ENCODE measurements at regions not wholly inside any gene's neighbourhood (a gene's known extent, or its start where the extent isn't known, plus 50 kb on each side); places are given as distances from the start of the nearest gene placed in this dataset.

DNA sequence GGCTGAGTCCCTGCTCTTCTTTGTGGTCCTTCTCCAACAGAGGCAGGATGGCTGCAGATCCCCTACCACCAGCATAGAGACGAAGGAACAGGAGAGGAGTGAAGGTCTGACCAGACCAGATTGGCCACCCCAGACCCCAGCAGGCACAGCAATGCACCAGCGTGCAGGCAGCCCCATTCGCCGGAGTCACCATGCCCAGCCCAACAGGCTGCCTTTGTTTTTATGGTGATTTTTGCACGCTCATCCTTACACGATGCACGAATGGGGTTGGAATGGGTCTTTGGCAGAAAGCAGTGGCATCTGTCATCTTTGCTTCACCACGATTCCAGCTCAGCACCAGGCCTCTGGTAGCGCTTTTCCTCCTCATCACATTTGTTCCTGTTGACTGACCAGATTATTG, 427.6 kb downstream of the INHBA start:
- Histone ChIP-seq H3K27me3 (ENCODE audit: low read depth) (no peaks in the 10 kb centered on the region), H3K27ac (no peak overlapping the region), H3K36me3 (no peaks in the 10 kb centered on the region), H3K4me3 (no peak overlapping the region), H3K9me3 (no peaks in the 10 kb centered on the region), H3K4me1 (no peaks in the 10 kb centered on the region)
- TF ChIP-seq CTCF (IDR thresholded peaks at IDR 0.05) = no peak
- DNase-seq (no peak), ATAC-seq (no peak)
- intact Hi-C loops (cut with DNase I) = no loop called here

DNA sequence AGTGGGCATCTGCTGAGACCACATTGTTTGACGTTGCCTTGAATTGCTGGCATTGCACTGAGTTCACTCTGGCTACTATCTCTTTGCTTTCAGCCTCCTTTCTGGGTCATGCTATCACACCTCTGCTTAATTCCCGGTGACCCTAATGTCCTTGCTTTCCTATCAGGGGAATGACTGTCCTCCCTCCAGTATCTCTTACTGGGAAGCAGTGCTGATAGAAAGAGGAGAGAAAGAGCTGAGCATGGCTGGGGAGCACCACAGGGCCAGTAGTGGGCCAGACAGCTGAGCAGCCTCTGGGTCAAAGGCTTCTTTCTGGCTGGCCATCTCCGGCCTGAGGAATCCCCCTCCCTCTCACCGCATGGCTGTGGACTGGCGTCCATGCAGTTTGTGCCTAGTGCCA, 428.7 kb downstream of the INHBA start:
- no peak for ATAC-seq

GRCh38 chr7:41272664-41273063, 430.2 kb downstream of the INHBA start:
- H3K9me3 ChIP-seq = no peaks in the 10 kb centered on the region
- ATAC-seq (no peak), DNase-seq (no peak)
- H3K27ac ChIP-seq = no peak overlapping the region
- no peak overlapping the region for H3K4me3 ChIP-seq
- no peaks in the 10 kb centered on the region for H3K27me3 ChIP-seq (ENCODE audit: low read depth)
- intact Hi-C loops (cut with DNase I) = no loop called here
- no peak for TF ChIP-seq CTCF (IDR thresholded peaks at IDR 0.05)
- H3K4me1 ChIP-seq = no peaks in the 10 kb centered on the region
- no peaks in the 10 kb centered on the region for H3K36me3 ChIP-seq

More for the DNA sequence above, 428.7 kb downstream of the INHBA start:
- H3K9me3 ChIP-seq = no peaks in the 10 kb centered on the region
- intact Hi-C loops (cut with DNase I) = no loop called here
- no peak overlapping the region for H3K27ac ChIP-seq
- no peak for TF ChIP-seq CTCF (IDR thresholded peaks at IDR 0.05)
- DNase-seq = no peak
- H3K4me3 ChIP-seq = no peak overlapping the region
- H3K27me3 ChIP-seq (ENCODE audit: low read depth) = no peaks in the 10 kb centered on the region
- H3K36me3 ChIP-seq = no peaks in the 10 kb centered on the region
- no peaks in the 10 kb centered on the region for H3K4me1 ChIP-seq

DNA sequence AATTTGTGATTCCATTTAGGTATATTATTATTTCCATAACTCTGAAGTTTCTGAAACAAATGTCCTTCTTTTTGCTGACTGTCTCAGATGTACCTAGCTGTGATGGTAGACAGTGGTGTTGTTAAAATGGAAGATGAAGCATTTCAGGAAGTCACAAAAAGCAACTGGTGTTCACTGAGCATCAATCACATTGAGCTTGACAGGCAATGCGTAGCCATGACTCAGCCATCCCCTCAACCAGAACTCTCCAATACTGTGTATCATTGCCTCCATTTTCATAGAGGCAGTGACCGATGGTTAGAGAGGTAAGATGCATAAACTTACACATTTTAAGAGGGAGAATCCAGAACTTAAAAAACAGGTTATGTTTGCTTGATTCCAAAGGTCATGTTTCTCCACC, 434.0 kb downstream of the INHBA start:
- DNase-seq (no peak), ATAC-seq (no peak)
- no peak for TF ChIP-seq CTCF (IDR thresholded peaks at IDR 0.05)
- intact Hi-C loops (cut with DNase I) = no loop called here
- no peak overlapping the region for H3K4me3 ChIP-seq
- no peaks in the 10 kb centered on the region for H3K27me3 ChIP-seq (ENCODE audit: low read depth)
- H3K36me3 ChIP-seq = no peaks in the 10 kb centered on the region
- no peaks in the 10 kb centered on the region for H3K9me3 ChIP-seq
- H3K4me1 ChIP-seq = no peaks in the 10 kb centered on the region
- no peak overlapping the region for H3K27ac ChIP-seq

GRCh38 chr7:41261080-41261479, 441.8 kb downstream of the INHBA start:
- no peak for TF ChIP-seq CTCF (IDR thresholded peaks at IDR 0.05)
- intact Hi-C loops (cut with DNase I) = no loop called here
- Histone ChIP-seq H3K4me3 (no peak overlapping the region), H3K4me1 (no peaks in the 10 kb centered on the region), H3K9me3 (no peaks in the 10 kb centered on the region), H3K27ac (no peak overlapping the region), H3K36me3 (no peaks in the 10 kb centered on the region), H3K27me3 (ENCODE audit: low read depth) (no peaks in the 10 kb centered on the region)
- no peak for ATAC-seq
- DNase-seq = no peak

DNA sequence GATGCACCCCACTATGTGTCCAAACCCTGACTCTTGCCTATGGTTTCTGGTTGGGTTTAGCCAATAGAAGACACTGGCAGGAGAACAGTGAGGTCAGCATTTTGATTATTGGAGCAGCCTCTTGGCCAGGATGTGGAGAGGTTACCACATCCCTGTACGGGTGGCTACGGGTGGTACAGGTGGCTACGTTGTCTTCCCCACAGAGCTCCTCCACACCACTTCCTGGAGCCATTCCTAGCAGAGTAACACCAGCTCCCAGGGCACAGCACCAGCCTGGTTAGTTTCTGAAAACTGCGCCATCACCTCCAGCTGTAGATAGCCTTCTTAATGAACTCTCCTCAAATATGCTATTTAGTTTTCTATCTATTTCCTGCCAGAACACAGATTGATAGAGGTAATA, 445.2 kb downstream of the INHBA start:
- no peak overlapping the region for H3K27ac ChIP-seq
- no peaks in the 10 kb centered on the region for H3K27me3 ChIP-seq (ENCODE audit: low read depth)
- ATAC-seq (no peak), DNase-seq (no peak)
- intact Hi-C loops (cut with DNase I) = no loop called here
- H3K9me3 ChIP-seq = no peaks in the 10 kb centered on the region
- no peaks in the 10 kb centered on the region for H3K36me3 ChIP-seq
- H3K4me1 ChIP-seq = no peaks in the 10 kb centered on the region
- no peak for TF ChIP-seq CTCF (IDR thresholded peaks at IDR 0.05)
- no peak overlapping the region for H3K4me3 ChIP-seq
